Uterus (tissue), 2 donors: ENCODE measurements at regions not wholly inside any gene's neighbourhood (a gene's known extent, or its start where the extent isn't known, plus 50 kb on each side); places are given as distances from the start of the nearest gene placed in this dataset.

Source experiments
- POLR2A ChIP-seq, 2 donors: fragments of 450-650 bp; IDR thresholded peaks; one replicate each; pipeline ENCODE4 v1.6.1; 2016; ENCODE audit warnings: antibody characterized with exemption in 2 of 2, mild to moderate bottlenecking in 1 of 2, moderate library complexity in 1 of 2
- TF ChIP-seq, protein P1 (sequence below), 4 experiments: fragments of 200-600 bp in 2 of 4; fragments of 450-650 bp in 2 of 4; sonication (generic) in 2 of 4; IDR thresholded peaks; one replicate each; pipeline ENCODE4 v1.5.1; 2016 to 2019; ENCODE audit warnings: antibody characterized with exemption in 4 of 4, mild to moderate bottlenecking in 2 of 4, moderate library complexity in 1 of 4

DNA sequence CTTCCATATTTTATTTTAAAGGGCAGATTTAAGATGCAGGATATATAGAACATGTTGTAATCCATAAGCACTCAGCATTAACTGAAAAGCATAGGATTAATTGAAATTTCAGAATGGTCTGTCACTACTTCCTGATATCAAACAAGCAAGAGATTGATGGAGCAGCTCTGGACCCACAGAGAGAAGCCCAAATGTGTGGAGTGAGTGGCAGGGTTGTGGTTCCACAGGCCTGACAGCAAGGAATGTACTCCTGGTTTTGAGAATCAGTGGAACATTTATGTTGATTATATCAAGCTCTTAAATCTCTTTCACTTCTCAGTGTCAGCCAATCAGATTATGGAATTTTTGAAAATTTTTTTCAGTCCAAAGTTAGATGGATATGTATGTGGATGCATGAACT, 267.6 kb upstream of the PRICKLE1 start:
- TF ChIP-seq, protein P1, sequence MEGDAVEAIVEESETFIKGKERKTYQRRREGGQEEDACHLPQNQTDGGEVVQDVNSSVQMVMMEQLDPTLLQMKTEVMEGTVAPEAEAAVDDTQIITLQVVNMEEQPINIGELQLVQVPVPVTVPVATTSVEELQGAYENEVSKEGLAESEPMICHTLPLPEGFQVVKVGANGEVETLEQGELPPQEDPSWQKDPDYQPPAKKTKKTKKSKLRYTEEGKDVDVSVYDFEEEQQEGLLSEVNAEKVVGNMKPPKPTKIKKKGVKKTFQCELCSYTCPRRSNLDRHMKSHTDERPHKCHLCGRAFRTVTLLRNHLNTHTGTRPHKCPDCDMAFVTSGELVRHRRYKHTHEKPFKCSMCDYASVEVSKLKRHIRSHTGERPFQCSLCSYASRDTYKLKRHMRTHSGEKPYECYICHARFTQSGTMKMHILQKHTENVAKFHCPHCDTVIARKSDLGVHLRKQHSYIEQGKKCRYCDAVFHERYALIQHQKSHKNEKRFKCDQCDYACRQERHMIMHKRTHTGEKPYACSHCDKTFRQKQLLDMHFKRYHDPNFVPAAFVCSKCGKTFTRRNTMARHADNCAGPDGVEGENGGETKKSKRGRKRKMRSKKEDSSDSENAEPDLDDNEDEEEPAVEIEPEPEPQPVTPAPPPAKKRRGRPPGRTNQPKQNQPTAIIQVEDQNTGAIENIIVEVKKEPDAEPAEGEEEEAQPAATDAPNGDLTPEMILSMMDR (IDR thresholded peaks at IDR 0.05) = no peak
- TF ChIP-seq POLR2A (IDR thresholded peaks at IDR 0.05) = no peak
